ENCODE measurements at regions not wholly inside any gene's neighbourhood (a gene's known extent, or its start where the extent isn't known, plus 50 kb on each side); places are given as distances from the start of the nearest gene placed in this dataset.

- H3K4me3 ChIP-seq (ENCODE audit: low read depth, low read length), result no peak overlapping the region
- H3K27me3 ChIP-seq (ENCODE audit: control insufficient read depth, insufficient read depth, low read length), result no peaks in the 10 kb centered on the region
- no peak for FAIRE-seq
- H3K36me3 ChIP-seq (ENCODE audit: control insufficient read depth, insufficient read depth, low read length), result no peaks in the 10 kb centered on the region
- DNase-seq (ENCODE audit: low read depth), result peak; percentile 39
- TF ChIP-seq, protein P1, sequence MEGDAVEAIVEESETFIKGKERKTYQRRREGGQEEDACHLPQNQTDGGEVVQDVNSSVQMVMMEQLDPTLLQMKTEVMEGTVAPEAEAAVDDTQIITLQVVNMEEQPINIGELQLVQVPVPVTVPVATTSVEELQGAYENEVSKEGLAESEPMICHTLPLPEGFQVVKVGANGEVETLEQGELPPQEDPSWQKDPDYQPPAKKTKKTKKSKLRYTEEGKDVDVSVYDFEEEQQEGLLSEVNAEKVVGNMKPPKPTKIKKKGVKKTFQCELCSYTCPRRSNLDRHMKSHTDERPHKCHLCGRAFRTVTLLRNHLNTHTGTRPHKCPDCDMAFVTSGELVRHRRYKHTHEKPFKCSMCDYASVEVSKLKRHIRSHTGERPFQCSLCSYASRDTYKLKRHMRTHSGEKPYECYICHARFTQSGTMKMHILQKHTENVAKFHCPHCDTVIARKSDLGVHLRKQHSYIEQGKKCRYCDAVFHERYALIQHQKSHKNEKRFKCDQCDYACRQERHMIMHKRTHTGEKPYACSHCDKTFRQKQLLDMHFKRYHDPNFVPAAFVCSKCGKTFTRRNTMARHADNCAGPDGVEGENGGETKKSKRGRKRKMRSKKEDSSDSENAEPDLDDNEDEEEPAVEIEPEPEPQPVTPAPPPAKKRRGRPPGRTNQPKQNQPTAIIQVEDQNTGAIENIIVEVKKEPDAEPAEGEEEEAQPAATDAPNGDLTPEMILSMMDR (IDR thresholded peaks at IDR 0.05; ENCODE audit: insufficient read depth, low read length, severe bottlenecking), result no peak
Observed at GRCh38 chr3:194075088-194075615, 60.8 kb upstream of the HES1 start.

GRCh38 chr3:194075802-194076460 lies 60.0 kb upstream of the HES1 start:
- TF ChIP-seq, protein P1 (IDR thresholded peaks at IDR 0.05; ENCODE audit: insufficient read depth, low read length, severe bottlenecking), result no peak
- no peak overlapping the region for H3K4me3 ChIP-seq (ENCODE audit: low read depth, low read length)
- no peaks in the 10 kb centered on the region for H3K27me3 ChIP-seq (ENCODE audit: control insufficient read depth, insufficient read depth, low read length)
- no peaks in the 10 kb centered on the region for H3K36me3 ChIP-seq (ENCODE audit: control insufficient read depth, insufficient read depth, low read length)
- DNase-seq (ENCODE audit: low read depth), result no peak
- FAIRE-seq, result no peak

GRCh38 chr3:194076475-194076874 lies 59.5 kb upstream of the HES1 start:
- Histone ChIP-seq H3K36me3 (ENCODE audit: control insufficient read depth, insufficient read depth, low read length) (no peaks in the 10 kb centered on the region), H3K27me3 (ENCODE audit: control insufficient read depth, insufficient read depth, low read length) (no peaks in the 10 kb centered on the region), H3K4me3 (ENCODE audit: low read depth, low read length) (no peak overlapping the region)
- no peak for DNase-seq (ENCODE audit: low read depth)
- TF ChIP-seq, protein P1 (IDR thresholded peaks at IDR 0.05; ENCODE audit: insufficient read depth, low read length, severe bottlenecking), result no peak
- FAIRE-seq, result no peak

DNA sequence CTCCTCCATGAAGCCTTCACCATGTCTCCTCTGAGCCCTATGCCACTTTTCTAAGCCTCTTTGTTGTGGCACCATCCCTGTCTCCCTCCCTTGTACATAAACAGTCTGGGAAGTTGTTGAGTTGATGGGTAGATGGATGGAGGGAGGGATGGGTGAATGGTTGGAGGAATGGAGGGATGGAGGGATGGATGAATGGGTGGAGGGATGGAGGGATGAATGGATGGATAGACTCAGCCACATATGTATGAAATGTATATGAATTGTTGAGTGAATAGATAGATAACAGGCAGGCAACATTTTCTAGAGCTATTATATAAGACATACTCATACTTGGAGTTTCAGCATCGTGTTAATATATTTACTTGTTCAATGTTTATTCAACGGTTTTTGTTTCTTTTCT lies 58.3 kb upstream of the HES1 start:
- FAIRE-seq (no peak), DNase-seq (ENCODE audit: low read depth) (no peak)
- no peaks in the 10 kb centered on the region for H3K36me3 ChIP-seq (ENCODE audit: control insufficient read depth, insufficient read depth, low read length)
- TF ChIP-seq, protein P1 (IDR thresholded peaks at IDR 0.05; ENCODE audit: insufficient read depth, low read length, severe bottlenecking), result no peak
- H3K4me3 ChIP-seq (ENCODE audit: low read depth, low read length), result no peak overlapping the region
- H3K27me3 ChIP-seq (ENCODE audit: control insufficient read depth, insufficient read depth, low read length), result peaks cover 3% of the 10 kb centered on the region

GRCh38 chr3:194078045-194078821 lies 57.7 kb upstream of the HES1 start:
- peaks cover 4% of the 10 kb centered on the region for H3K27me3 ChIP-seq (ENCODE audit: control insufficient read depth, insufficient read depth, low read length)
- FAIRE-seq (no peak), DNase-seq (ENCODE audit: low read depth) (no peak)
- H3K36me3 ChIP-seq (ENCODE audit: control insufficient read depth, insufficient read depth, low read length), result no peaks in the 10 kb centered on the region
- TF ChIP-seq, protein P1 (IDR thresholded peaks at IDR 0.05; ENCODE audit: insufficient read depth, low read length, severe bottlenecking), result no peak
- no peak overlapping the region for H3K4me3 ChIP-seq (ENCODE audit: low read depth, low read length)

Measured in bronchial epithelial cell (primary cell).